ENCODE measurements at regions not wholly inside any gene's neighbourhood (a gene's known extent, or its start where the extent isn't known, plus 50 kb on each side); places are given as distances from the start of the nearest gene placed in this dataset.
"Not testable (repeated sequence)": the region's sequence is repeated elsewhere in the genome, so short reads cannot be mapped to it uniquely, and the experiment has no call there.

DNA sequence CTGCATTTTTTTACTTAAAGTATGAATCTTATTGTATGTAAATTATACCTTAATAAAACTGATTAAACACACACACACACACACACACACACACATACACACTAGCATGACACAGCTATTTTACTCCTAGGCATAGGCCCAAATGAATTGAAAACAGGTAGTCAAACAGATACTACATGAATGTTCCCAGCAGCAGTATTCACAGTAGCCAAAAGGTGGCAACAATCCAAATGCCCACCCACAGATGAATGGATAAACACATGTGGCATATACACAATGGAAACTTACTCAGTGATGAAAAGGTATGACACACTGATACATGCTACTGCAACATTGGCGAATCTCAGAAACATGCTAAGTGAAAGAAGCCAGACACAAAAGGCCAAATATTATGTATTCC, 223.5 kb downstream of the CYB561 start:
- H3K4me3 ChIP-seq (ENCODE audit: low read length), result no peak overlapping the region

DNA sequence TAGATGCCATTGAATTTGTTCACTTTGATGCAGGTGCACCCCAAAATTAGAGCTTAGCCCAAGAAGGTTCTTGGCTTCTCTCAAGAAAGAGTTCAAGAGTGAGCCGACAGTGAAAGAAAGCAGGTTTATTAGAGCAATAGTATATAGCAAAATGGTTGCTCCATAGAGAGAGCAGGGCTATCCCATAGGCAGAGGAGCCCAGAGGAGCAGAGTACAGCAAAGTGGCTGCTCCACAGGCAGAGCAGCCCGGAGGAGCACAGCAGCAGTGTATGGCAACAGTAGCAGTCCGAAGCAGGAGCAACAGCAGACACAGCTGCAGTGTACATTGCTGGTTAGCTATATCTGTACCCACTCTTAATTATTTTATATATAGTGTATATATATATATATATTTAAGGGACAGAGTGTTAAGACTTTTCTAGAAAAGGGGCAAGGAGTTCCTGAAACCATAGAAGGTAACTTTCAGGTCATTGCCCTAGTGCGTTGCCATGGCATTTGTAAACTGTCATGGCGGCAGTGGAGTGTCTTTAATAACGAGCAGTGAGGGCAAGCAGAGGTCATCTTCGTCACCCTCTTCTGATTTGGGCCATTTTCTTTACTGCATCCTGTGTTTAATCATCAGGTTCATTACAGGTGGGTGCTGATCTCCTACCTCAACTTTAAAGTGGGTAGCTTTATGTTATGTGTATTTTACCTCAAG, 222.7 kb downstream of the CYB561 start:
- TF ChIP-seq, protein P1, sequence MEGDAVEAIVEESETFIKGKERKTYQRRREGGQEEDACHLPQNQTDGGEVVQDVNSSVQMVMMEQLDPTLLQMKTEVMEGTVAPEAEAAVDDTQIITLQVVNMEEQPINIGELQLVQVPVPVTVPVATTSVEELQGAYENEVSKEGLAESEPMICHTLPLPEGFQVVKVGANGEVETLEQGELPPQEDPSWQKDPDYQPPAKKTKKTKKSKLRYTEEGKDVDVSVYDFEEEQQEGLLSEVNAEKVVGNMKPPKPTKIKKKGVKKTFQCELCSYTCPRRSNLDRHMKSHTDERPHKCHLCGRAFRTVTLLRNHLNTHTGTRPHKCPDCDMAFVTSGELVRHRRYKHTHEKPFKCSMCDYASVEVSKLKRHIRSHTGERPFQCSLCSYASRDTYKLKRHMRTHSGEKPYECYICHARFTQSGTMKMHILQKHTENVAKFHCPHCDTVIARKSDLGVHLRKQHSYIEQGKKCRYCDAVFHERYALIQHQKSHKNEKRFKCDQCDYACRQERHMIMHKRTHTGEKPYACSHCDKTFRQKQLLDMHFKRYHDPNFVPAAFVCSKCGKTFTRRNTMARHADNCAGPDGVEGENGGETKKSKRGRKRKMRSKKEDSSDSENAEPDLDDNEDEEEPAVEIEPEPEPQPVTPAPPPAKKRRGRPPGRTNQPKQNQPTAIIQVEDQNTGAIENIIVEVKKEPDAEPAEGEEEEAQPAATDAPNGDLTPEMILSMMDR (conservative IDR thresholded peaks at IDR 0.05; ENCODE audit: low read depth, low read length), result no peak
- no peak for DNase-seq (ENCODE audit: low read depth)
- H3K4me3 ChIP-seq (ENCODE audit: low read length), result no peak overlapping the region

More for the DNA sequence above, 223.5 kb downstream of the CYB561 start:
- no peak for DNase-seq (ENCODE audit: low read depth)
- TF ChIP-seq, protein P1 (conservative IDR thresholded peaks at IDR 0.05; ENCODE audit: low read depth, low read length), result no peak

DNA sequence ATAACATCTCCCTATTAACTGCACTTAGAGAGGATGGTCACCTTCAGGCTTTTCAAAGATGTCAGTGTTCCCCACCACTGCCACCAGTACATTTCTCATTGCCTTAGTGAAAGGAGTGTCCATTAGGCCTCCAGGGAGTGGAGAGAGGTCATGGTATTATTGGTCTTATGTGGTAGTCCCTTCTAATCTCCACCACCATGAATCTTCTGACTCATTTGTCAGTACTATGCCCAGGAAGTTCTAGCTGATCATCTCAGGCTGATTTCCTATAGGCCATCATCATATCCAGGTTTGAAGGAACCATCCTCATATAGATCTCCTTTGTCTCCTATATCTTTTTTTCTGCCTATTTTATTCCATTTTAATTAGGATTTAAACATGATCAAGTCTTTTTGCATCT, 221.5 kb downstream of the CYB561 start:
- DNase-seq (ENCODE audit: low read depth), result no peak

DNA sequence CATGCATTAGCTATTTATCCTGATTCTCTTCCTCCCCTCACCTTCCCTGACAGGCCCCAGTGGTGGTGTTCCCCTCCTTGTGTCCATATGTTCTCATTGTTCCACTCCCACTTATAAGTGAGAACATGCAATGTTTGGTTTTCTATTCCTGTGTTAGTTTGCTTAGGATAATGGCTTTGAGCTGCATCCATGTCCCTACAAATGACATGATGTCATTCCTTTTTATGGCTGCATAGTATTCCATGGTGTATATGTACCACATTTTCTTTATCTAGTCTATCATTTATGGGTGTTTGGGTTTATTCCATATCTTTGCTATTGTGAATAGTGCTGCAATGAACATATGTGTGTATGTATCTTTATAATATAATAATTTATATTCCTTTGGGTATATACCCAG, 219.4 kb downstream of the CYB561 start:
- not testable (repeated sequence) for DNase-seq (ENCODE audit: low read depth); H3K4me3 ChIP-seq (ENCODE audit: low read length)

More for the DNA sequence above, 221.5 kb downstream of the CYB561 start:
- TF ChIP-seq, protein P1 (conservative IDR thresholded peaks at IDR 0.05; ENCODE audit: low read depth, low read length), result no peak
- H3K4me3 ChIP-seq (ENCODE audit: low read length), result no peak overlapping the region

DNA sequence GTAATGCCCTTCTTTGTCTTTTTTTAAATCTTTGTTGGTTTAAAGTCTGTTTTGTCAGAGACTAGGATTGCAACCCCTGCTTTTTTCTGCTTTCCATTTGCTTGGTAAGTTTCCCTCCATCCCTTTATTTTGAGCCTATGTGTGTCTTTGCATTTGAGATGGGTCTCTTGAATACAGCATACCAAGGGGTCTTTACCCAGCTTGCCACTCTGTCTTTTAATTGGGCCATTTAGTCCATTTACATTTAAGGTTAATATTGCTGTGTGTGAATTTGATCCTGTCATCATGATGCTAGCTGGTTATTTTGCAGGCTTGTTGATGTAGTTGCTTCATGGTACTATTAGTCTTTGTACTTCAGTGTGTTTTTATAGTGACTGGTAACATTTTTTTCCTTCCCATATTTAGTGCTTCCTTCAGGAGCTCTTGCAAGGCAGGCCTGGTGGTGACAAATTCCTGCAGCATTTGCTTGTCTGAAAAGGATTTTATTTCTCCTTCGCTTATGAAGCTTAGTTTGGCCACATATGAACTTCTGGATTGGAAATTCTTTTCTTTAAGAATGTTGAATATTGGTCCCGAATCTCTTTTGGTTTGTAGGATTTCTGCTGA, 215.0 kb downstream of the CYB561 start:
- not testable (repeated sequence) for DNase-seq (ENCODE audit: low read depth); H3K4me3 ChIP-seq (ENCODE audit: low read length)

DNA sequence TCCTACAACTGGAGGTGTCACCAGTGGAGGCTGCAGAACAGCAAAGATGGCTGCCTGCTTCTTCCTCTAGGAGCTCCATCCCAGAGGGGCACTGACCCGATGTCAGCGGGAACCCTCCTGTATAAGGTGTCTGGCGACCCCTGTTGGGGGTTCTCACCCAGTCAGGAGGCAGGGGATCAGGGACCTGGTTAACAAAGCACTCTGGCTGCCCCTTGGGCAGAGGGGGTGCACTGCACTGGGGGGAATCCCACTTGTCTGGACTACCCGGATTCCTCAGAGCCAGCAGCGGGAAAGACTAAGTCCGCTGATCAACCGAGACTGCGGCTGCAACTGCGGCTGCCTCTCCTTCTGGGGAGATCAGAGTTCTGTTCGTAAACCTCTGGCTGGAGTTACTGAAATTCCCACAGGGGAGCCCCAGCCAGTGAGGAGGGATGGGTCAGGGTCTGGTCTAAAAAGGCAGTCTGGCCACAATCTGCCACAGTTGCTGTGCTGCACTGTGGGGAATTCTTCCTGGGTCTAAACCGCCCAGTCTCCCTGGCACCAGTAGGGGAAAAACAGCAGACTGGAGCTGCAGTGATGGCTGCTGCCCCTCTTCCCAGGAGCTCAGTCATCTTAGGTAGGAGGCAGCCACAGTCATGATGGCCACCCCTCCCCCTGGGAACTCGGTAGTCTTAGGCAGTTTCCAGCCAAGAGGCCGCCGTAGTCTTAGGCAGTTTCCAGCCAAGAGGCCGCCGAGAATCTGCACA, 213.4 kb downstream of the CYB561 start:
- TF ChIP-seq, protein P1 (conservative IDR thresholded peaks at IDR 0.05; ENCODE audit: low read depth, low read length), result no peak
- no peak overlapping the region for H3K4me3 ChIP-seq (ENCODE audit: low read length)
- no peak for DNase-seq (ENCODE audit: low read depth)

DNA sequence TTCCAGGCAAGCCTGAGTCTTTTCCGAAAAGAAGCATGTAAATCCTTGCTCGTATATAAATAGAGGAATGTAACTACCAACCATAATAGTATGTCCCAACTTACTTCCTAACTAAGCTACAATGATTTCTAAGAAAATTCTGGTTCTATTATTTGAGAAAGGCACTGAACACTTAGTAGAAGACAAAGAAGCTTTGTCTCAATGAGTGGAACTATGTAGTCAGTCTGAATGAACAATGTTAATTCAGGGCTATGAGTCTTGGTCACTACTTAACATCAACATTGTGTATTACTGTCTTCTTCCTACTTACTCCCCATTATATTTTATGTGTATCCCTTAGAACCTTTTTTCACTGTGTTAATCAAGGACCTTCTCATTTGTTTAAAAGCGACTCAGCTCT, 206.0 kb downstream of the CYB561 start:
- TF ChIP-seq, protein P1 (conservative IDR thresholded peaks at IDR 0.05; ENCODE audit: low read depth, low read length), result no peak
- no peak overlapping the region for H3K4me3 ChIP-seq (ENCODE audit: low read length)
- DNase-seq (ENCODE audit: low read depth), result no peak

DNA sequence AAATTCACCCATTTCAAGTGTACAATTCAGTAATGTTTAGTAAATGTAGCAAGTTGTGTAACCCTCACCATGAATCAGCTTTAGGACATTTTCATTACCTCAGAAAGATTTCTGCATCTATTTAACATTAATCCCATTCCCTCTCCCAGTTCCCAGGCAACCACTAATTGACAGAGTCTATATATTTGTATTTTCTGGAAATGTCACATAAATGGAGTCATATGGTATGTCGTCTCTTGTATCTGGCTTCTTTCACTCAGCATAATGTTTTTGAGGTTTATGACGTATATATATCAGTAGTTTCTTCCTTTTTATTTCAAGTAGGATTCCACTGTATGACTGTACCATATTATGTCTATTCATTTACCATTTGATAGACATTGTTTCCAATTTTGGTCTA, 199.8 kb downstream of the CYB561 start:
- no peak overlapping the region for H3K4me3 ChIP-seq (ENCODE audit: low read length)
- DNase-seq (ENCODE audit: low read depth), result no peak

More for the DNA sequence above, 199.8 kb downstream of the CYB561 start:
- TF ChIP-seq, protein P1 (conservative IDR thresholded peaks at IDR 0.05; ENCODE audit: low read depth, low read length), result no peak
